Lung (tissue), 11 donors: ENCODE measurements at regions not wholly inside any gene's neighbourhood (a gene's known extent, or its start where the extent isn't known, plus 50 kb on each side); places are given as distances from the start of the nearest gene placed in this dataset.

Source experiments
- ATAC-seq: fragments of 200-7000 bp; cut with Tn5 transposase; one replicate; pipeline ENCODE4 v1.9.1; 2020; ENCODE audit warnings: moderate number of reproducible peaks; ENCODE audit not compliant: insufficient read depth, low FRiP score
- DNase-seq, 3 donors: peaks; one replicate each; pipeline ENCODE4 v3.0.0-alpha.2; 2013 to 2017
- H3K27ac ChIP-seq, 2 donors: one replicate each; pipeline ENCODE4 v1.5.1; 2013; ENCODE audit warnings: mild to moderate bottlenecking in 2 of 2, moderate library complexity in 2 of 2, control low read depth in 1 of 2, inconsistent platforms in 1 of 2, low read depth in 1 of 2, low read length in 1 of 2
- H3K27me3 ChIP-seq, 3 donors: one replicate each; pipeline ENCODE4 v1.5.1; 2013; ENCODE audit warnings: low read length in 2 of 3; ENCODE audit not compliant: control insufficient read depth in 3 of 3, insufficient read depth in 3 of 3
- H3K36me3 ChIP-seq, 4 donors: one replicate each; pipeline ENCODE4 v1.5.1; 2013; ENCODE audit warnings: low read length in 4 of 4, mild to moderate bottlenecking in 1 of 4, moderate library complexity in 1 of 4; ENCODE audit not compliant: control insufficient read depth in 4 of 4, insufficient read depth in 4 of 4
- H3K4me1 ChIP-seq, 5 donors: one replicate each; pipeline ENCODE4 v1.5.1; 2013; ENCODE audit warnings: low read length in 5 of 5, mild to moderate bottlenecking in 2 of 5, moderate library complexity in 1 of 5; ENCODE audit not compliant: control insufficient read depth in 5 of 5, insufficient read depth in 5 of 5
- H3K4me3 ChIP-seq: one replicate; pipeline ENCODE4 v1.5.1; 2013; ENCODE audit warnings: mild to moderate bottlenecking, control low read depth, moderate library complexity
- H3K9ac ChIP-seq, 2 donors: one replicate each; pipeline ENCODE4 v1.5.1; 2013; ENCODE audit warnings: low read length in 2 of 2, control low read depth in 1 of 2; ENCODE audit not compliant: insufficient read depth in 1 of 2
- H3K9me3 ChIP-seq, 4 donors: one replicate each; pipeline ENCODE4 v1.5.1; 2013; ENCODE audit warnings: low read length in 3 of 4, mild to moderate bottlenecking in 1 of 4, moderate library complexity in 1 of 4; ENCODE audit not compliant: control insufficient read depth in 4 of 4, insufficient read depth in 3 of 4
- CTCF ChIP-seq: IDR thresholded peaks from 2 replicates; pipeline ENCODE4 v1.5.1; 2012; ENCODE audit warnings: mild to moderate bottlenecking; ENCODE audit errors: control extremely low read depth, extremely low read depth
- WGBS, 2 donors: extraction: QIAGEN DNeasy Blood & Tissue Kit; methylation state at CpG; one replicate each; pipeline ENCODE4 v1.1.7; 2013; 5-methylcytosine and 5-hydroxymethylcytosine counted together
- donor health status: control.
- donor health status: control.
- donor health status: Bipolar disorder and iron deficiency.
- donor health status: healthy.
- donor health status: DM: yes; HTN: yes; CAD: no.

DNA sequence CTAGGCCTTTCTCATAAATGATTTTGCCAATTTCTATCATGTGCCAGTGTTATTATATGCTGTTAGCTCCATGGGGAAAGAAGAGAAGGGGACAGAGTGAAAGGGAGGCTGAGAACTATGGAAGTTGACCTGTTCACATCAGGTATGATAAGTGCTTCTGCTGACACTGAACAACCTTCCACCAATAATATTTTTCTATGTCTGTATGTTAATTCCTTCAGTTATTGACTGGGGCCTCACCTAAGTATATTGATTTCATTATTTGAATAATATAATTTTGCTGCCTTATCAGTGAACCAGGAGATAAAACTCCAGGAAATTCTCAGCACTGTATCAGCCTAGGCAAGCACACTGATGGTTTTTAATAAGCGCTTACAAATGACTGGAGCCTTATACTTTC lies 262.8 kb downstream of the SNCA start:
- H3K36me3 ChIP-seq, result no peaks in the 10 kb centered on the region
- H3K9ac ChIP-seq, result no peak overlapping the region
- H3K4me1 ChIP-seq, result peaks cover 0 to 9% (median 0%) of the 10 kb centered on the region in 5 donors
- peaks cover 0 to 3% (median 0%) of the 10 kb centered on the region in 4 donors for H3K9me3 ChIP-seq
- ATAC-seq, result no peak
- H3K4me3 ChIP-seq, result no peak overlapping the region
- 94 to 95% methylated on average over 1 of the region's 1 CpG for WGBS, 2 donors
- H3K27ac ChIP-seq, result no peak overlapping the region
- no peak for DNase-seq
- H3K27me3 ChIP-seq, result no peaks in the 10 kb centered on the region
- no peak for TF ChIP-seq CTCF

DNA sequence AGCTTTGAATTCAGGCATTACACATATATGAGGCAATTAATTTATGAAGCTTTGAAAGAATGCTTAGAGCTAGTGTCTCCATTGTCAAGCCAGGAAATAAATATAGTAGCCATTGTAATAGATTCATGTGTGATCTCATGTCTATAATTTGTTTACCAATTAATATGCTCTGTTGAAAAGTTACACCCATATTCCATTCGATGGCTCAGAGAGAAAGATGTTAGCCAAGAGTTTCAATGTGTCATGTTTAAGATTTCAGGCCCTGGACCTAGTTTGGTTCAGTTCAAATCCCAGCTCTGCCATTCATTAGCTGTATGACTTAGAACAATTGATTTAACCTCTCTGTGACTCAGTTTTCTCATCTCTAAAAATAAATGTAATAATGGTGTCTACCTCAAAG lies 263.3 kb downstream of the SNCA start:
- H3K27ac ChIP-seq, result no peak overlapping the region
- H3K9ac ChIP-seq, result no peak overlapping the region
- no peak overlapping the region for H3K4me3 ChIP-seq
- ATAC-seq, result no peak
- H3K4me1 ChIP-seq, result peaks cover 0 to 9% (median 0%) of the 10 kb centered on the region in 5 donors
- TF ChIP-seq CTCF, result no peak
- no peaks in the 10 kb centered on the region for H3K27me3 ChIP-seq
- no peak for DNase-seq
- H3K9me3 ChIP-seq, result peaks cover 0 to 3% (median 0%) of the 10 kb centered on the region in 4 donors
- H3K36me3 ChIP-seq, result no peaks in the 10 kb centered on the region
- WGBS, 2 donors, result 72 to 84% methylated on average over 1 of the region's 1 CpG

GRCh38 chr4:89572224-89572858 lies 264.6 kb downstream of the SNCA start:
- Histone ChIP-seq H3K9ac (no peak overlapping the region), H3K4me1 (peaks cover 0 to 8% (median 0%) of the 10 kb centered on the region in 5 donors), H3K36me3 (no peaks in the 10 kb centered on the region), H3K9me3 (peaks cover 0 to 3% (median 0%) of the 10 kb centered on the region in 4 donors), H3K27ac (no peak overlapping the region), H3K4me3 (no peak overlapping the region), H3K27me3 (no peaks in the 10 kb centered on the region)
- no peak for TF ChIP-seq CTCF
- ATAC-seq (peak; percentile 83), DNase-seq (peak in 2 of 3 donors; percentile 44 to 77)
- 44 to 62% methylated on average over 2 of the region's 2 CpGs for WGBS, 2 donors

DNA sequence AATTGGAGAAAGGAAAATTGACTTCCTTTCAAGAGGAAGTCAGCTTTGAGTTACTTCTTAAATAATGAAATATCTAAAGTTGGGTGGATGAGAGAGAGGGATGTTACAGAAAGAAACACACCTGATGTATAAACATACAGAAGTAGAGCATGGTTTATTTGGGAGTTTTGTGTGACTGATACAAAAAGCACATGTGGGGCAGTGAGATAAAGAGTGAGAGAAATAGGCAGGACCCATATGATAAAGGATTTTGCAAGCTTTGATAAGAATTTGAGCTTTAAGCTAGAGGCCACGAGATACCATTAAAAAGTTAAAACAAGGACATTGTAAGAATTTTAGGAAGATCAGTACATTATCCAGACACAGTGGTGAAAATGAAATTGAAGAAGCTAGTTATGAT lies 263.3 kb upstream of the GPRIN3 start:
- TF ChIP-seq CTCF, result no peak
- Histone ChIP-seq H3K27ac (no peak overlapping the region), H3K9me3 (peaks cover 0 to 2% (median 0%) of the 10 kb centered on the region in 4 donors), H3K27me3 (no peaks in the 10 kb centered on the region), H3K4me1 (peaks cover 0 to 5% (median 0%) of the 10 kb centered on the region in 5 donors), H3K4me3 (no peak overlapping the region), H3K9ac (no peak overlapping the region), H3K36me3 (no peaks in the 10 kb centered on the region)
- 77 to 91% methylated on average over 1 of the region's 1 CpG for WGBS, 2 donors
- ATAC-seq, result no peak
- no peak for DNase-seq
